ENCODE measurements at regions not wholly inside any gene's neighbourhood (a gene's known extent, or its start where the extent isn't known, plus 50 kb on each side); places are given as distances from the start of the nearest gene placed in this dataset.

- Histone ChIP-seq H3K9me3 (replicated peaks; ENCODE audit: control insufficient read depth, insufficient read depth, low read length) (no peaks in the 10 kb centered on the region), H3K4me2 (ENCODE audit: insufficient read depth, low read length) (no peak overlapping the region), H3K9me1 (replicated peaks; ENCODE audit: control insufficient read depth, extremely low read depth, insufficient read depth, low read length) (no peaks in the 10 kb centered on the region), H3K36me3 (ENCODE audit: control insufficient read depth in 2 of 2, extremely low read depth in 1 of 2, insufficient read depth in 2 of 2, low read length in 2 of 2) (no peaks in the 10 kb centered on the region), H3K4me3 (replicated peaks in 1 of 3; ENCODE audit: insufficient read depth in 1 of 3, low read depth in 1 of 3, low read length in 3 of 3) (no peak overlapping the region), H3K79me2 (ENCODE audit: control insufficient read depth, insufficient read depth, low read length) (no peaks in the 10 kb centered on the region), H3K9ac (replicated peaks; ENCODE audit: extremely low read depth, insufficient read depth, low read length) (no peak overlapping the region), H3K27me3 (ENCODE audit: control insufficient read depth in 2 of 2, insufficient read depth in 2 of 2, low read length in 2 of 2) (no peaks in the 10 kb centered on the region), H2AFZ (ENCODE audit: low read depth, low read length) (no peak overlapping the region), H4K20me1 (replicated peaks; ENCODE audit: control insufficient read depth, extremely low read depth, insufficient read depth, low read length) (no peaks in the 10 kb centered on the region), H3K27ac (ENCODE audit: insufficient read depth, low read depth, low read length) (no peak overlapping the region), H3K4me1 (ENCODE audit: control insufficient read depth, extremely low read depth, insufficient read depth, low read length) (no peaks in the 10 kb centered on the region)
- ChIA-PET CTCF (no interaction called here), POLR2A (no interaction called here)
- intact Hi-C loops (cut with micrococcal nuclease) (no loop called here), dilution Hi-C loops (cut with MboI; ENCODE audit: extremely low pct_ligation_motif_present, low sequenced_read_pairs) (no loop called here)
- FAIRE-seq (no peak), DNase-seq (ENCODE audit: low read depth, low spot score) (no peak)
- no TSS peak for BruUV-seq (replicated peaks)
- TF ChIP-seq JUN (IDR thresholded peaks at IDR 0.05; ENCODE audit: borderline replicate concordance, insufficient read depth, insufficient read length, low read depth): no peak
- TF ChIP-seq MAX (IDR thresholded peaks at IDR 0.05; ENCODE audit: insufficient read depth, insufficient read length): no peak
- TF ChIP-seq POLR2A (IDR thresholded peaks at IDR 0.05; ENCODE audit: low read depth, low read length): no peak
- no peak for TF ChIP-seq GATA2 (IDR thresholded peaks at IDR 0.05; ENCODE audit: insufficient read depth, insufficient read length, low read depth, low read length)
- no peak for TF ChIP-seq POLR2AphosphoS5 (IDR thresholded peaks at IDR 0.05; ENCODE audit: insufficient read depth, low read depth, low read length)
- no peak for TF ChIP-seq FOS (IDR thresholded peaks at IDR 0.05; ENCODE audit: borderline replicate concordance, insufficient read depth, low read length)
- no peak for TF ChIP-seq EZH2 (IDR thresholded peaks at IDR 0.05; ENCODE audit: borderline replicate concordance, low read depth, low read length, severe bottlenecking)
- TF ChIP-seq, protein P1, sequence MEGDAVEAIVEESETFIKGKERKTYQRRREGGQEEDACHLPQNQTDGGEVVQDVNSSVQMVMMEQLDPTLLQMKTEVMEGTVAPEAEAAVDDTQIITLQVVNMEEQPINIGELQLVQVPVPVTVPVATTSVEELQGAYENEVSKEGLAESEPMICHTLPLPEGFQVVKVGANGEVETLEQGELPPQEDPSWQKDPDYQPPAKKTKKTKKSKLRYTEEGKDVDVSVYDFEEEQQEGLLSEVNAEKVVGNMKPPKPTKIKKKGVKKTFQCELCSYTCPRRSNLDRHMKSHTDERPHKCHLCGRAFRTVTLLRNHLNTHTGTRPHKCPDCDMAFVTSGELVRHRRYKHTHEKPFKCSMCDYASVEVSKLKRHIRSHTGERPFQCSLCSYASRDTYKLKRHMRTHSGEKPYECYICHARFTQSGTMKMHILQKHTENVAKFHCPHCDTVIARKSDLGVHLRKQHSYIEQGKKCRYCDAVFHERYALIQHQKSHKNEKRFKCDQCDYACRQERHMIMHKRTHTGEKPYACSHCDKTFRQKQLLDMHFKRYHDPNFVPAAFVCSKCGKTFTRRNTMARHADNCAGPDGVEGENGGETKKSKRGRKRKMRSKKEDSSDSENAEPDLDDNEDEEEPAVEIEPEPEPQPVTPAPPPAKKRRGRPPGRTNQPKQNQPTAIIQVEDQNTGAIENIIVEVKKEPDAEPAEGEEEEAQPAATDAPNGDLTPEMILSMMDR (IDR thresholded peaks at IDR 0.05; ENCODE audit: extremely low read depth in 1 of 2, insufficient read depth in 1 of 2, low read depth in 1 of 2, low read length in 2 of 2): no peak
- no peak for TF ChIP-seq MYC (IDR thresholded peaks at IDR 0.05; ENCODE audit: low read depth, low read length)
Measured at GRCh38 chr16:9275377-9275776, 183.9 kb downstream of the HAPSTR1 start.
